ENCODE measurements at regions not wholly inside any gene's neighbourhood (a gene's known extent, or its start where the extent isn't known, plus 50 kb on each side); places are given as distances from the start of the nearest gene placed in this dataset.

DNA sequence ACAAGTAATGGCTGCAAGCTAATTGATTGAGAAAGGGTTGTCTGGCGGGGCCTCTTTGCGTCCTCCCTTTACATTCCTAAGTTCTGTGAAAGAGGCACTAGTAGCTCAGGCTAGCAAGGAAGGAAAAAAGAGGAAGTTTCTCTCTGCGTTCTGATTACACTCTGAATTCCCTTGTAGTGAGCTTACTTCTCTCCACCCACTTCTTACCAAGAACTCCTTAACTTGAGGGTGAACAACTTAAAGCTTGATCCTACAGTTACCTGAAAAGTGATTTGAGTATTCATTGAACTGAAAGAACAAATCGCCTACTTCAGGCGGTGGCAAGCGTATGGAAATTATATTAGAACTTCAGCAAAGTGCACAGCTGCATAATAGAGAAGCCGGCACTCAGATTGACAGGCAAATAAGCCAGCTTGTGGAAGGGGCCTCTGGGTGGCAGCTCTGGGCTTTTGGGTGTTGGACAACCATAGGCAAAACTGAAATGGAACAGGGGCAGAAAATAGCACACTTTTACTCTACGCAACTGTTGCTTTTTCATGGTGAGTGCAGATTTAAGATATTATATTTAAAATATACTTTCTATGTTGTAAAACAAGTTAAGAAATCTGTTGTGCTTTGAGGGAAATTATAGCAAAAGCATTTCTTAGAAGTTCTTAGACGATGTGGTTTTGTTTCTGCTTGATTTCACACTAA lies 464.5 kb downstream of the USP25 start:
- TF ChIP-seq, protein P1, sequence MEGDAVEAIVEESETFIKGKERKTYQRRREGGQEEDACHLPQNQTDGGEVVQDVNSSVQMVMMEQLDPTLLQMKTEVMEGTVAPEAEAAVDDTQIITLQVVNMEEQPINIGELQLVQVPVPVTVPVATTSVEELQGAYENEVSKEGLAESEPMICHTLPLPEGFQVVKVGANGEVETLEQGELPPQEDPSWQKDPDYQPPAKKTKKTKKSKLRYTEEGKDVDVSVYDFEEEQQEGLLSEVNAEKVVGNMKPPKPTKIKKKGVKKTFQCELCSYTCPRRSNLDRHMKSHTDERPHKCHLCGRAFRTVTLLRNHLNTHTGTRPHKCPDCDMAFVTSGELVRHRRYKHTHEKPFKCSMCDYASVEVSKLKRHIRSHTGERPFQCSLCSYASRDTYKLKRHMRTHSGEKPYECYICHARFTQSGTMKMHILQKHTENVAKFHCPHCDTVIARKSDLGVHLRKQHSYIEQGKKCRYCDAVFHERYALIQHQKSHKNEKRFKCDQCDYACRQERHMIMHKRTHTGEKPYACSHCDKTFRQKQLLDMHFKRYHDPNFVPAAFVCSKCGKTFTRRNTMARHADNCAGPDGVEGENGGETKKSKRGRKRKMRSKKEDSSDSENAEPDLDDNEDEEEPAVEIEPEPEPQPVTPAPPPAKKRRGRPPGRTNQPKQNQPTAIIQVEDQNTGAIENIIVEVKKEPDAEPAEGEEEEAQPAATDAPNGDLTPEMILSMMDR (IDR thresholded peaks at IDR 0.05) = peak in 2 of 6 experiments; percentile 24 to 39
- peak in 1 of 2 donors; percentile 53 for TF ChIP-seq POLR2A (IDR thresholded peaks at IDR 0.05)
